ENCODE measurements at regions not wholly inside any gene's neighbourhood (a gene's known extent, or its start where the extent isn't known, plus 50 kb on each side); places are given as distances from the start of the nearest gene placed in this dataset.

DNA sequence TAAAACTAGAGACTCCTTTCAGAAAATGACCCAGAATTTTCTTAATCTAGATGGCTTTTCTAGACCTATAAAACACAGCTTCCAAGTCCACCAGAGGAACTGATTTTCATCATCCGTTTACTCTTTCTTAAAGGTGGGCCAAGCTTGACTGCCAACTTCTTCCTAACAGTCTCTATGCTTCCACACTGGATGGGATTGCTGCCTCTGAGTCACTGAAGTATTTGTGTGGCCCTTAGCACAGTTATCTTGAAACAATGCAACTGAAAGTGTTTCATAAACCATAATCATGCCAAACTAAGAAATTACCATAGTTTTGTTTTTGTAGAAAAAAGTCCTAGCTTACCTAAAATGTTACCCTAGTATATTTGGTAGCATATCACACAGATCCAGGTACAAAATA is 985.7 kb downstream of the TUSC7 start:
- no peak for TF ChIP-seq POLR2A (IDR thresholded peaks at IDR 0.05)
- TF ChIP-seq, protein P1, sequence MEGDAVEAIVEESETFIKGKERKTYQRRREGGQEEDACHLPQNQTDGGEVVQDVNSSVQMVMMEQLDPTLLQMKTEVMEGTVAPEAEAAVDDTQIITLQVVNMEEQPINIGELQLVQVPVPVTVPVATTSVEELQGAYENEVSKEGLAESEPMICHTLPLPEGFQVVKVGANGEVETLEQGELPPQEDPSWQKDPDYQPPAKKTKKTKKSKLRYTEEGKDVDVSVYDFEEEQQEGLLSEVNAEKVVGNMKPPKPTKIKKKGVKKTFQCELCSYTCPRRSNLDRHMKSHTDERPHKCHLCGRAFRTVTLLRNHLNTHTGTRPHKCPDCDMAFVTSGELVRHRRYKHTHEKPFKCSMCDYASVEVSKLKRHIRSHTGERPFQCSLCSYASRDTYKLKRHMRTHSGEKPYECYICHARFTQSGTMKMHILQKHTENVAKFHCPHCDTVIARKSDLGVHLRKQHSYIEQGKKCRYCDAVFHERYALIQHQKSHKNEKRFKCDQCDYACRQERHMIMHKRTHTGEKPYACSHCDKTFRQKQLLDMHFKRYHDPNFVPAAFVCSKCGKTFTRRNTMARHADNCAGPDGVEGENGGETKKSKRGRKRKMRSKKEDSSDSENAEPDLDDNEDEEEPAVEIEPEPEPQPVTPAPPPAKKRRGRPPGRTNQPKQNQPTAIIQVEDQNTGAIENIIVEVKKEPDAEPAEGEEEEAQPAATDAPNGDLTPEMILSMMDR (IDR thresholded peaks at IDR 0.05), result no peak

Data from lower leg skin (tissue), 3 donors.